Common myeloid progenitor, CD34-positive (primary cell): ENCODE measurements at regions not wholly inside any gene's neighbourhood (a gene's known extent, or its start where the extent isn't known, plus 50 kb on each side); places are given as distances from the start of the nearest gene placed in this dataset.
A peak's percentile ranks its signal among the peaks of the same experiment; 100 is the strongest.

Experiments
- CTCF ChIA-PET: fragments of 350-600 bp; sonication (Branson Sonifier 250); formaldehyde crosslinking; loops from one replicate; lab custom pipeline; 2021; ENCODE audit warnings: antibody characterized with exemption; lab: Charles Lee
- POLR2A ChIA-PET: fragments of 350-600 bp; sonication (Branson Sonifier 250); formaldehyde crosslinking; loops from one replicate; lab custom pipeline; 2021; ENCODE audit warnings: antibody characterized with exemption; lab: Charles Lee
- DNase-seq, 3 donors: peaks; one replicate each; pipeline versions ENCODE4 v3.0.0 to v3.0.0-alpha.2; 2013
- H3K27ac ChIP-seq, 2 experiments: 1 replicate in 1 of 2; 2 replicates in 1 of 2; pipeline ENCODE4 v1.7.0; 2013; ENCODE audit warnings: inconsistent platforms in 2 of 2, low read length in 2 of 2, mild to moderate bottlenecking in 2 of 2, low read depth in 1 of 2, moderate library complexity in 1 of 2; ENCODE audit not compliant: severe bottlenecking in 2 of 2, insufficient read depth in 1 of 2, poor library complexity in 1 of 2
- H3K27me3 ChIP-seq, 5 experiments: replicated peaks in 2 of 5; 1 replicate in 3 of 5; 2 replicates in 2 of 5; pipeline versions ENCODE4 v1.6.1 to v1.7.0; 2013; ENCODE audit warnings: low read length in 4 of 5, mild to moderate bottlenecking in 2 of 5, moderate library complexity in 2 of 5, inconsistent platforms in 1 of 5; ENCODE audit not compliant: insufficient read depth in 5 of 5, control insufficient read depth in 4 of 5
- H3K36me3 ChIP-seq, 4 experiments: 1 replicate in 2 of 4; 2 replicates in 2 of 4; pipeline versions ENCODE4 v1.6.1 to v1.7.0; 2013; ENCODE audit warnings: low read length in 3 of 4, control low read depth in 1 of 4, mild to moderate bottlenecking in 1 of 4; ENCODE audit not compliant: control insufficient read depth in 4 of 4, insufficient read depth in 4 of 4
- H3K4me1 ChIP-seq, 4 experiments: 1 replicate in 3 of 4; 2 replicates in 1 of 4; pipeline versions ENCODE4 v1.6.1 to v1.7.1; 2013; ENCODE audit warnings: low read length in 3 of 4, mild to moderate bottlenecking in 3 of 4, control low read depth in 1 of 4, inconsistent platforms in 1 of 4, moderate library complexity in 1 of 4; ENCODE audit not compliant: control insufficient read depth in 4 of 4, insufficient read depth in 4 of 4; ENCODE audit errors: control extremely low read depth in 1 of 4
- H3K4me3 ChIP-seq, 7 experiments: 1 replicate in 4 of 7; 2 replicates in 3 of 7; pipeline versions ENCODE4 v1.5.1 to v1.7.0; 2013; ENCODE audit warnings: mild to moderate bottlenecking in 7 of 7, low read length in 6 of 7, moderate library complexity in 6 of 7, inconsistent platforms in 2 of 7, low read depth in 2 of 7, control low read depth in 1 of 7; ENCODE audit not compliant: insufficient read depth in 4 of 7, control insufficient read depth in 1 of 7; ENCODE audit errors: extremely low read depth in 1 of 7
- H3K9me3 ChIP-seq, 5 experiments: 1 replicate in 4 of 5; 2 replicates in 1 of 5; pipeline versions ENCODE4 v1.6.1 to v1.7.1; 2013; ENCODE audit warnings: low read length in 4 of 5, mild to moderate bottlenecking in 2 of 5, inconsistent platforms in 1 of 5, low read depth in 1 of 5, moderate library complexity in 1 of 5; ENCODE audit not compliant: control insufficient read depth in 4 of 5, insufficient read depth in 2 of 5; ENCODE audit errors: control extremely low read depth in 1 of 5
- WGBS: methylation state at CpG from one replicate; pipeline ENCODE4 v1.1.5; 2013; ENCODE audit not compliant: insufficient coverage; 5-methylcytosine and 5-hydroxymethylcytosine counted together

- POLR2A ChIA-PET: no interaction called here
- peaks cover 6 to 17% (median 11%) of the 10 kb centered on the region in 4 experiments for H3K4me1 ChIP-seq
- H3K27me3 ChIP-seq: no peaks in the 10 kb centered on the region
- no peaks in the 10 kb centered on the region for H3K36me3 ChIP-seq
- 91% methylated on average over 10 of the region's 10 CpGs for WGBS
- no peak overlapping the region for H3K27ac ChIP-seq
- no peaks in the 10 kb centered on the region for H3K9me3 ChIP-seq
- CTCF ChIA-PET: no interaction called here
- no peak for DNase-seq
- no peak overlapping the region for H3K4me3 ChIP-seq
Observed at GRCh38 chr11:129324533-129325175, 51.0 kb upstream of the BARX2 start.

- 70% methylated on average over 2 of the region's 12 CpGs for WGBS
- peak; percentile 20 to 82 (median 80) for DNase-seq
- no peaks in the 10 kb centered on the region for H3K9me3 ChIP-seq
- no peak overlapping the region for H3K27ac ChIP-seq
- peaks cover 6 to 17% (median 11%) of the 10 kb centered on the region in 4 experiments for H3K4me1 ChIP-seq
- ChIA-PET POLR2A (no interaction called here), CTCF (no interaction called here)
- peak overlapping the region in 1 of 7 experiments; percentile 5 for H3K4me3 ChIP-seq
- no peaks in the 10 kb centered on the region for H3K36me3 ChIP-seq
- no peaks in the 10 kb centered on the region for H3K27me3 ChIP-seq
Observed at GRCh38 chr11:129323896-129324502, 51.6 kb upstream of the BARX2 start.

- CTCF ChIA-PET: no interaction called here
- no peak overlapping the region for H3K27ac ChIP-seq
- 92% methylated on average over 6 of the region's 8 CpGs for WGBS
Observed at GRCh38 chr11:129322941-129323340, 52.7 kb upstream of the BARX2 start.

GRCh38 chr11:129321076-129321475, 54.6 kb upstream of the BARX2 start:
- no peak overlapping the region for H3K4me3 ChIP-seq
- H3K27ac ChIP-seq: no peak overlapping the region
- no peaks in the 10 kb centered on the region for H3K27me3 ChIP-seq
- WGBS: 100% methylated on average over 2 of the region's 2 CpGs
- no peaks in the 10 kb centered on the region for H3K9me3 ChIP-seq
- POLR2A ChIA-PET: no interaction called here
- CTCF ChIA-PET: interaction anchor here (1.7 kb wide), 1 partner anchor 11 kb away, joined by 12 read pairs; no protein-coding TSS in a partner anchor
- peaks cover 6 to 27% (median 19%) of the 10 kb centered on the region in 4 experiments for H3K4me1 ChIP-seq
- DNase-seq: no peak
- no peaks in the 10 kb centered on the region for H3K36me3 ChIP-seq

More at GRCh38 chr11:129322941-129323340, 52.7 kb upstream of the BARX2 start:
- Histone ChIP-seq H3K27me3 (no peaks in the 10 kb centered on the region), H3K4me1 (peaks cover 6 to 19% (median 11%) of the 10 kb centered on the region in 4 experiments), H3K9me3 (no peaks in the 10 kb centered on the region), H3K36me3 (no peaks in the 10 kb centered on the region), H3K4me3 (no peak overlapping the region)
- no peak for DNase-seq
- POLR2A ChIA-PET: no interaction called here

- peaks cover 6 to 27% (median 19%) of the 10 kb centered on the region in 4 experiments for H3K4me1 ChIP-seq
- no peak overlapping the region for H3K4me3 ChIP-seq
- POLR2A ChIA-PET: no interaction called here
- CTCF ChIA-PET: interaction anchor here (1.1 to 1.7 kb wide), 2 partner anchors 9 to 12 kb away, joined by 4 to 12 read pairs; no protein-coding TSS in a partner anchor
- no peaks in the 10 kb centered on the region for H3K9me3 ChIP-seq
- whole genome bisulfite sequencing: 100% methylated on average over 3 of the region's 6 CpGs
- no peak for DNase-seq
- no peak overlapping the region for H3K27ac ChIP-seq
- H3K36me3 ChIP-seq: no peaks in the 10 kb centered on the region
- H3K27me3 ChIP-seq: no peaks in the 10 kb centered on the region
Observed at GRCh38 chr11:129320494-129320893, 55.2 kb upstream of the BARX2 start.

GRCh38 chr11:129319751-129320150, 55.9 kb upstream of the BARX2 start:
- no peak for DNase-seq
- no peaks in the 10 kb centered on the region for H3K9me3 ChIP-seq
- H3K4me1 ChIP-seq: peaks cover 6 to 25% (median 19%) of the 10 kb centered on the region in 4 experiments
- no peaks in the 10 kb centered on the region for H3K27me3 ChIP-seq
- H3K4me3 ChIP-seq: no peak overlapping the region
- CTCF ChIA-PET: interaction anchor here (1.0 to 1.7 kb wide), 3 partner anchors 8 to 15 kb away, joined by 3 to 12 read pairs (median 4); no protein-coding TSS in a partner anchor
- POLR2A ChIA-PET: no interaction called here
- no peaks in the 10 kb centered on the region for H3K36me3 ChIP-seq
- no peak overlapping the region for H3K27ac ChIP-seq
- 96% methylated on average over 4 of the region's 4 CpGs for WGBS

GRCh38 chr11:129319201-129319600, 56.4 kb upstream of the BARX2 start:
- Histone ChIP-seq H3K4me1 (peaks cover 4 to 23% (median 15%) of the 10 kb centered on the region in 4 experiments), H3K27ac (no peak overlapping the region), H3K36me3 (no peaks in the 10 kb centered on the region), H3K27me3 (no peaks in the 10 kb centered on the region), H3K4me3 (no peak overlapping the region), H3K9me3 (no peaks in the 10 kb centered on the region)
- no peak for DNase-seq
- 100% methylated on average over 1 of the region's 2 CpGs for WGBS
- POLR2A ChIA-PET: no interaction called here
- CTCF ChIA-PET: interaction anchor here (1.0 to 3.6 kb wide), 3 partner anchors 9 to 16 kb away, joined by 3 to 19 read pairs (median 4); no protein-coding TSS in a partner anchor
